HCT116 (cell line): ENCODE measurements at regions not wholly inside any gene's neighbourhood (a gene's known extent, or its start where the extent isn't known, plus 50 kb on each side); places are given as distances from the start of the nearest gene placed in this dataset.

ENCODE experiments used
- EZH2 ChIP-seq: fragments of 200-600 bp; sonication (generic); IDR thresholded peaks from 2 replicates; pipeline ENCODE4 v1.6.1; 2017; ENCODE audit warnings: antibody characterized with exemption, mixed run types
- EZH2phosphoT487 ChIP-seq: fragments of 200-600 bp; IDR thresholded peaks from 2 replicates; pipeline ENCODE4 v1.6.1; 2018; ENCODE audit warnings: antibody characterized with exemption, borderline replicate concordance
- JUND ChIP-seq: IDR thresholded peaks from 2 replicates; pipeline ENCODE4 v1.6.1; 2012
- POLR2A ChIP-seq: IDR thresholded peaks from 2 replicates; pipeline ENCODE4 v1.7.0; 2011; ENCODE audit warnings: borderline replicate concordance; ENCODE audit not compliant: insufficient read depth, insufficient read length; ENCODE audit errors: extremely low read depth
- TF ChIP-seq, protein P1 (sequence below), 3 experiments: fragments of 200-600 bp in 1 of 3; sonication (generic) in 1 of 3; IDR thresholded peaks in 2 of 3; conservative IDR thresholded peaks in 1 of 3; 2 replicates each; pipeline ENCODE4 v1.5.1; 2012 to 2017; ENCODE audit warnings: low read depth in 2 of 3, low read length in 2 of 3, antibody characterized with exemption in 1 of 3, borderline replicate concordance in 1 of 3, control low read depth in 1 of 3, mild to moderate bottlenecking in 1 of 3, mixed read lengths in 1 of 3, mixed run types in 1 of 3, moderate library complexity in 1 of 3; ENCODE audit not compliant: insufficient read depth in 1 of 3
- TF ChIP-seq, protein P2 (sequence below): IDR thresholded peaks from 2 replicates; pipeline ENCODE4 v1.6.1; 2012

DNA sequence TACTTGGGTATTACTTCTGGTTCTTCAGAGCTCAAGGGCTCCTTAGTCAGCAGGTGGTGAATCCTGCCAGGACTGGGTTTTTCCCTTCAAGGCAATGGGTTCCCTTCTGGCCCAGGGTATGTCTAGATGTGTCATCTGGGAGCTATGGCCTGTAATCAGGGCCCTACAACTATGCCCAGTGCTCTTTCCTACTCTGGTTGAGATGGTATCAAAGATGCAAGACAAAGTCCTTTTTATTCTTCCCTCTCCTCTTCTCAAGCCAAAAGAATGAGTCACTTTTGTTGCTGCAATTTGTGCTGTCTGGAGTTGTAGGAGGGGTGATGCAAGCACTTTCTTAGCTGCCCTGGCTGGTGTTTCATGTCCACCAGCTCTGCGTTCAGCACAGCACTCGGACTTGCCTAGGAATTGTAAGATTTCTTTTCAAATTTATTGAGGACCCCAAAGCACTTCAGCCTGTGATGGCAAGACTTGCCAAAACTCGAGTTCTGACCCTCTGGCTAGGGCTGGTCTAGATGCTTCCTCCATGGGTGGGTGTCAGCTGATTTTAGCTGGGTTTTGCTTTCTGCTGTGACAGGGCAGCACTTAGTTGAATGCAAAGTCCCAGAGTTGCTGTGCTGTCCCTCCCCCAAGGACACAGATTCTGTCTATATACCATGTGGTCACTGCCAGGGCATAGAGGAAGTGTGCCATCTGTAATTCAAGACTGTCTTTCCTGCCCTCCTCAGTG, 129.2 kb upstream of the CBLB start:
- TF ChIP-seq, protein P1, sequence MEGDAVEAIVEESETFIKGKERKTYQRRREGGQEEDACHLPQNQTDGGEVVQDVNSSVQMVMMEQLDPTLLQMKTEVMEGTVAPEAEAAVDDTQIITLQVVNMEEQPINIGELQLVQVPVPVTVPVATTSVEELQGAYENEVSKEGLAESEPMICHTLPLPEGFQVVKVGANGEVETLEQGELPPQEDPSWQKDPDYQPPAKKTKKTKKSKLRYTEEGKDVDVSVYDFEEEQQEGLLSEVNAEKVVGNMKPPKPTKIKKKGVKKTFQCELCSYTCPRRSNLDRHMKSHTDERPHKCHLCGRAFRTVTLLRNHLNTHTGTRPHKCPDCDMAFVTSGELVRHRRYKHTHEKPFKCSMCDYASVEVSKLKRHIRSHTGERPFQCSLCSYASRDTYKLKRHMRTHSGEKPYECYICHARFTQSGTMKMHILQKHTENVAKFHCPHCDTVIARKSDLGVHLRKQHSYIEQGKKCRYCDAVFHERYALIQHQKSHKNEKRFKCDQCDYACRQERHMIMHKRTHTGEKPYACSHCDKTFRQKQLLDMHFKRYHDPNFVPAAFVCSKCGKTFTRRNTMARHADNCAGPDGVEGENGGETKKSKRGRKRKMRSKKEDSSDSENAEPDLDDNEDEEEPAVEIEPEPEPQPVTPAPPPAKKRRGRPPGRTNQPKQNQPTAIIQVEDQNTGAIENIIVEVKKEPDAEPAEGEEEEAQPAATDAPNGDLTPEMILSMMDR (IDR thresholded peaks at IDR 0.05 in 2 of 3, conservative IDR thresholded peaks at IDR 0.05 in 1 of 3; ENCODE audit: borderline replicate concordance in 1 of 3, insufficient read depth in 1 of 3, low read depth in 2 of 3, low read length in 2 of 3), result no peak
- no peak for TF ChIP-seq EZH2
- TF ChIP-seq JUND, result no peak
- no peak for TF ChIP-seq POLR2A
- TF ChIP-seq, protein P2, sequence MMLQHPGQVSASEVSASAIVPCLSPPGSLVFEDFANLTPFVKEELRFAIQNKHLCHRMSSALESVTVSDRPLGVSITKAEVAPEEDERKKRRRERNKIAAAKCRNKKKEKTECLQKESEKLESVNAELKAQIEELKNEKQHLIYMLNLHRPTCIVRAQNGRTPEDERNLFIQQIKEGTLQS, result no peak
- no peak for TF ChIP-seq EZH2phosphoT487
